NT2/D1 (cell line): ENCODE measurements at regions not wholly inside any gene's neighbourhood (a gene's known extent, or its start where the extent isn't known, plus 50 kb on each side); places are given as distances from the start of the nearest gene placed in this dataset.

Source experiments
- DNase-seq: peaks from one replicate; pipeline ENCODE4 v3.0.0-alpha.2; 2011; ENCODE audit warnings: low read depth, low spot score
- H3K27me3 ChIP-seq: 2 replicates; pipeline ENCODE4 v1.6.0; 2011; ENCODE audit warnings: mild to moderate bottlenecking; ENCODE audit not compliant: insufficient read length, insufficient read depth
- H3K36me3 ChIP-seq: 2 replicates; pipeline ENCODE4 v1.6.1; 2011; ENCODE audit warnings: mild to moderate bottlenecking, low read length, mixed read lengths; ENCODE audit not compliant: insufficient read depth, insufficient read length
- H3K4me1 ChIP-seq: 2 replicates; pipeline ENCODE4 v1.5.1; 2011; ENCODE audit not compliant: insufficient read depth, insufficient read length
- H3K4me3 ChIP-seq: 2 replicates; pipeline ENCODE4 v1.5.1; 2011; ENCODE audit warnings: low read depth; ENCODE audit not compliant: insufficient read length
- H3K9ac ChIP-seq: 2 replicates; pipeline ENCODE4 v1.6.0; 2011; ENCODE audit warnings: low read depth; ENCODE audit not compliant: insufficient read length
- H3K9me3 ChIP-seq: 2 replicates; pipeline ENCODE4 v1.5.1; 2011; ENCODE audit warnings: mild to moderate bottlenecking, low read length; ENCODE audit not compliant: insufficient read depth
- SUZ12 ChIP-seq: IDR thresholded peaks from 2 replicates; pipeline ENCODE4 v1.6.1; 2011; ENCODE audit not compliant: insufficient read length, insufficient read depth; ENCODE audit errors: extremely low read depth
- YY1 ChIP-seq: IDR thresholded peaks from 2 replicates; pipeline ENCODE4 v1.6.1; 2011; ENCODE audit not compliant: insufficient read length, insufficient read depth
- ZNF274 ChIP-seq: IDR thresholded peaks from 2 replicates; pipeline ENCODE4 v1.6.1; 2011; ENCODE audit warnings: mild to moderate bottlenecking, low read depth, low read length

DNA sequence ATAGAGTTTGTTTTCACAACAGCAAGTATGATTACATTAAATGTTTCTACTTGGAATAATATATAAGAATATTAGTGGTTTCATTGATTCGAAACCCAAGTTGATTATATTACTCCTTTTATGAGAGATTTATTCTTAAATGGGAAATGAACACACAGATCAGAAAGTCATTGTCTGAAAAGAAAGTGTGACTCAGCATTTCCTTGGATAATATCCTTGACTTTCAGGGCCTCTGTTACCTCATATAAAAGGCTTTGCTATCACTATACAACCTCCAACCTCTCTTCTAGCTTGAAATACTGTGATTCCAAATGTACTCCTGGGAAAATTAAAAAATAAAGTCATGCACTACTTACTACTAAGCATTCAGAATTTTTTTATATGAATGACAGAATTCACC lies 295.3 kb upstream of the LYPLAL1 start:
- no peaks in the 10 kb centered on the region for H3K4me1 ChIP-seq
- no peaks in the 10 kb centered on the region; the same call in 1 of the 2 replicates for H3K9me3 ChIP-seq
- H3K9ac ChIP-seq = no peak overlapping the region
- H3K36me3 ChIP-seq = no peaks in the 10 kb centered on the region
- TF ChIP-seq YY1 (no peak), ZNF274 (no peak), SUZ12 (no peak)
- DNase-seq = no peak
- H3K4me3 ChIP-seq = no peak overlapping the region
- H3K27me3 ChIP-seq = no peaks in the 10 kb centered on the region

DNA sequence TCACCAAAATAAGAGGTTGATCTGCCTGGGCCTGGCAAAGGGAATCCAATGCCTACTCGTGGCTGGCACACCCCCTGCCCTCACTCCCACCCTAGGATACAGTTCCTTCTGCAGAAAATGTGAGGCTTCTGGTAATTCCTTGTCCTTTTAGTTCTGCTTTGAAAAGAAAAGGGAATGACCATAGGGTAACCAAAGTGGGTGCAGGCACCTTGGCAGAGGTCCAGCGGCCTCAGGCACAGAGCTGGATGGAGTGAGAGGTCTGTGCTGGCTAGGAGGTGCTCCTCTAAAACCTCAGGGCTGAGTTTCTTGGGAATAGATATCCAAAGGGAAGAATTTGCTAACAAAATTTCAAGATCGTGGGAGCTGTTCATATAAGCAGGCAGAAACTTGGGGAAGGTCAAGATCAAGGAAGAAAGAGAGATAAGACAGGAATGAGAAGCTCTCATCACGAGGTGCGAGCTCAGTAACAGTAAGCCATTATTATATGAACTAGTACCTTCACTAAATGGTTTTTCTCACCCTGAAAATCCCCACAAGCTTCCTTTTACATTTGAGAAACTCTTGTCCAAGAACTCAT lies 293.1 kb upstream of the LYPLAL1 start:
- no peak overlapping the region for H3K4me3 ChIP-seq
- DNase-seq = no peak
- no peaks in the 10 kb centered on the region; the same call in 1 of the 2 replicates for H3K9me3 ChIP-seq
- no peaks in the 10 kb centered on the region for H3K4me1 ChIP-seq
- H3K27me3 ChIP-seq = no peaks in the 10 kb centered on the region
- no peaks in the 10 kb centered on the region for H3K36me3 ChIP-seq
- H3K9ac ChIP-seq = no peak overlapping the region
- no peak for TF ChIP-seq SUZ12
- TF ChIP-seq ZNF274 = no peak
- no peak for TF ChIP-seq YY1

DNA sequence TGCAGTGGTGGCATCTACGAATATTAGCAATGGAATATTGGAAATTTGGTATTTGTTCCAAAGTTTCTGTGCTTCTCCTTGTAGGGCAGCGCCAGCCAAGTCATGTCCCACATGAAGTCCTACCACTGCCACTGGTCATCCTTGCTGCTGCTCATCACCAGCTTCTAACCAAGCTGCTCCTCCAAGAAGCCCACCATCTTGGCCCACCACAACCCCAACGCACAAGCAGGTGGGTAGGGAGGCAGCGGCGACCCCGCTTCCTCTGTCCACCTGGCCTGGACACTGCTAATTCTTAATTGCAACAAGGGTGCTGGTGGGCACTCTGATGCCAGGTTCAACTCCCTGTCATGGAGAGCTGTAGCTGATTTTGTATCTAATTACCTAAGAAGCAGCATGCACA lies 291.2 kb upstream of the LYPLAL1 start:
- H3K27me3 ChIP-seq = no peaks in the 10 kb centered on the region
- H3K9ac ChIP-seq = no peak overlapping the region
- DNase-seq = no peak
- no peaks in the 10 kb centered on the region; the same call in 1 of the 2 replicates for H3K9me3 ChIP-seq
- H3K36me3 ChIP-seq = no peaks in the 10 kb centered on the region
- no peaks in the 10 kb centered on the region for H3K4me1 ChIP-seq
- H3K4me3 ChIP-seq = no peak overlapping the region
- no peak for TF ChIP-seq SUZ12
- TF ChIP-seq YY1 = no peak
- no peak for TF ChIP-seq ZNF274

GRCh38 chr1:218886101-218886871 lies 287.4 kb upstream of the LYPLAL1 start:
- DNase-seq = no peak
- TF ChIP-seq ZNF274 = no peak
- TF ChIP-seq YY1 = no peak
- no peak for TF ChIP-seq SUZ12
- no peaks in the 10 kb centered on the region; the same call in 1 of the 2 replicates for H3K9me3 ChIP-seq
- no peaks in the 10 kb centered on the region for H3K27me3 ChIP-seq
- H3K4me3 ChIP-seq = no peak overlapping the region
- H3K9ac ChIP-seq = no peak overlapping the region
- H3K36me3 ChIP-seq = no peaks in the 10 kb centered on the region
- no peaks in the 10 kb centered on the region for H3K4me1 ChIP-seq

- Histone ChIP-seq H3K4me3 (no peak overlapping the region), H3K36me3 (no peaks in the 10 kb centered on the region), H3K27me3 (no peaks in the 10 kb centered on the region), H3K9me3 (no peaks in the 10 kb centered on the region; the same call in 1 of the 2 replicates), H3K9ac (no peak overlapping the region), H3K4me1 (no peaks in the 10 kb centered on the region)
- TF ChIP-seq YY1 (no peak), ZNF274 (no peak), SUZ12 (no peak)
- DNase-seq = no peak
Measured at GRCh38 chr1:218887141-218887925, 286.3 kb upstream of the LYPLAL1 start.

GRCh38 chr1:218890451-218890850 lies 283.2 kb upstream of the LYPLAL1 start:
- TF ChIP-seq YY1 (no peak), SUZ12 (no peak)
- H3K36me3 ChIP-seq = no peaks in the 10 kb centered on the region
- no peaks in the 10 kb centered on the region for H3K9me3 ChIP-seq
- DNase-seq = no peak
- no peak overlapping the region for H3K9ac ChIP-seq
- no peak overlapping the region for H3K4me3 ChIP-seq
- no peaks in the 10 kb centered on the region for H3K27me3 ChIP-seq
- H3K4me1 ChIP-seq = no peaks in the 10 kb centered on the region

- no peak overlapping the region for H3K9ac ChIP-seq
- no peak for TF ChIP-seq SUZ12
- TF ChIP-seq YY1 = no peak
- TF ChIP-seq ZNF274 = no peak
- H3K9me3 ChIP-seq = no peaks in the 10 kb centered on the region
- H3K4me1 ChIP-seq = no peaks in the 10 kb centered on the region
- H3K4me3 ChIP-seq = no peak overlapping the region
- H3K36me3 ChIP-seq = no peaks in the 10 kb centered on the region
- no peaks in the 10 kb centered on the region for H3K27me3 ChIP-seq
- no peak for DNase-seq
Measured at GRCh38 chr1:218891577-218891976, 282.1 kb upstream of the LYPLAL1 start.
